ENCODE measurements at regions not wholly inside any gene's neighbourhood (a gene's known extent, or its start where the extent isn't known, plus 50 kb on each side); places are given as distances from the start of the nearest gene placed in this dataset.

GRCh38 chr18:75358928-75359327 lies 68.6 kb downstream of the SMIM21 start:
- DNase-seq (ENCODE audit: low spot score) (peak; percentile 43), FAIRE-seq (no peak)

- no peak for DNase-seq (ENCODE audit: low spot score)
- FAIRE-seq, result no peak
Observed at GRCh38 chr18:75353357-75353756, 74.1 kb downstream of the SMIM21 start.

GRCh38 chr18:75351409-75351808 lies 76.1 kb downstream of the SMIM21 start:
- no peak for FAIRE-seq
- DNase-seq (ENCODE audit: low spot score), result no peak

GRCh38 chr18:75350857-75351256 lies 76.6 kb downstream of the SMIM21 start:
- no peak for DNase-seq (ENCODE audit: low spot score)
- FAIRE-seq, result no peak

GRCh38 chr18:75350512-75350839 lies 77.0 kb downstream of the SMIM21 start:
- peak; percentile 63 for DNase-seq (ENCODE audit: low spot score)
- no peak for FAIRE-seq

- no peak for DNase-seq (ENCODE audit: low spot score)
- no peak for FAIRE-seq
Observed at GRCh38 chr18:75349668-75350511, 77.6 kb downstream of the SMIM21 start.

GRCh38 chr18:75346671-75347070 lies 80.8 kb downstream of the SMIM21 start:
- FAIRE-seq, result no peak
- no peak for DNase-seq (ENCODE audit: low spot score)

- DNase-seq (ENCODE audit: low spot score) (no peak), FAIRE-seq (no peak)
Observed at GRCh38 chr18:75344615-75345014, 82.9 kb downstream of the SMIM21 start.

- DNase-seq (ENCODE audit: low spot score), result no peak
- no peak for FAIRE-seq
Observed at GRCh38 chr18:75344161-75344560, 83.3 kb downstream of the SMIM21 start.

GRCh38 chr18:75343389-75343788 lies 84.1 kb downstream of the SMIM21 start:
- DNase-seq (ENCODE audit: low spot score) (no peak), FAIRE-seq (no peak)

GRCh38 chr18:75341897-75342296 lies 85.6 kb downstream of the SMIM21 start:
- no peak for FAIRE-seq
- no peak for DNase-seq (ENCODE audit: low spot score)

- no peak for FAIRE-seq
Observed at GRCh38 chr18:75341267-75341666, 86.2 kb downstream of the SMIM21 start.

GRCh38 chr18:75339936-75340605 lies 87.4 kb downstream of the SMIM21 start:
- FAIRE-seq, result no peak
- no peak for DNase-seq (ENCODE audit: low spot score)

More at GRCh38 chr18:75341267-75341666, 86.2 kb downstream of the SMIM21 start:
- no peak for DNase-seq (ENCODE audit: low spot score)
